Choroid plexus epithelial cell (primary cell): ENCODE measurements at regions not wholly inside any gene's neighbourhood (a gene's known extent, or its start where the extent isn't known, plus 50 kb on each side); places are given as distances from the start of the nearest gene placed in this dataset.

ENCODE experiments used
- DNase-seq: peaks from one replicate; pipeline ENCODE4 v3.0.0-alpha.2; 2010; ENCODE audit warnings: low read depth
- H3K4me3 ChIP-seq: 2 replicates; pipeline ENCODE4 v1.5.1; 2011; ENCODE audit warnings: low read depth, mild to moderate bottlenecking, control low read depth, low read length, moderate library complexity
- TF ChIP-seq, protein P1 (sequence below): conservative IDR thresholded peaks from 2 replicates; pipeline ENCODE4 v1.5.1; 2011; ENCODE audit warnings: low read depth, mild to moderate bottlenecking, control low read depth, inconsistent platforms, low read length, moderate library complexity

- TF ChIP-seq, protein P1, sequence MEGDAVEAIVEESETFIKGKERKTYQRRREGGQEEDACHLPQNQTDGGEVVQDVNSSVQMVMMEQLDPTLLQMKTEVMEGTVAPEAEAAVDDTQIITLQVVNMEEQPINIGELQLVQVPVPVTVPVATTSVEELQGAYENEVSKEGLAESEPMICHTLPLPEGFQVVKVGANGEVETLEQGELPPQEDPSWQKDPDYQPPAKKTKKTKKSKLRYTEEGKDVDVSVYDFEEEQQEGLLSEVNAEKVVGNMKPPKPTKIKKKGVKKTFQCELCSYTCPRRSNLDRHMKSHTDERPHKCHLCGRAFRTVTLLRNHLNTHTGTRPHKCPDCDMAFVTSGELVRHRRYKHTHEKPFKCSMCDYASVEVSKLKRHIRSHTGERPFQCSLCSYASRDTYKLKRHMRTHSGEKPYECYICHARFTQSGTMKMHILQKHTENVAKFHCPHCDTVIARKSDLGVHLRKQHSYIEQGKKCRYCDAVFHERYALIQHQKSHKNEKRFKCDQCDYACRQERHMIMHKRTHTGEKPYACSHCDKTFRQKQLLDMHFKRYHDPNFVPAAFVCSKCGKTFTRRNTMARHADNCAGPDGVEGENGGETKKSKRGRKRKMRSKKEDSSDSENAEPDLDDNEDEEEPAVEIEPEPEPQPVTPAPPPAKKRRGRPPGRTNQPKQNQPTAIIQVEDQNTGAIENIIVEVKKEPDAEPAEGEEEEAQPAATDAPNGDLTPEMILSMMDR: no peak
- no peak overlapping the region for H3K4me3 ChIP-seq
- DNase-seq: peak; percentile 53
Observed at GRCh38 chr6:104558746-104559145, 301.0 kb downstream of the HACE1 start.

GRCh38 chr6:104548297-104548696, 311.4 kb downstream of the HACE1 start:
- TF ChIP-seq, protein P1: no peak
- no peak for DNase-seq
- H3K4me3 ChIP-seq: no peak overlapping the region

DNA sequence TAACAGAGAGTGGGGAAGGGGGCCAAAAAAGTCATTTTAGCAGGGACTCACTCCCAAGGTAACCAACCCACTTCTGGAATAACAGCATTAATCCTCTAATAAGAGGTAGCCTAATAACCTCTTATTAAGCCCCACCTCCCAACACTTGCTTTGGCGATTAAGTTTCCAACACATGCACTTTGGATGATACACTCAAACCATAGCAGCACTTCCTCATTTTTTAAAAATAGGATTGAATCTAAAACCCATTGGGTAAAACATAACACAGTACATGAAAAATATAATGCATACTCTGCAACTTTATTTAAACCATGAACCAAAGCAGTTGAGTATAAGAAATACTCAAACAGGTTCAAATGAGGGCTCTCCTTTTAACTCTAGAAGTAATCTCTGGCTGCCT, 318.3 kb downstream of the HACE1 start:
- H3K4me3 ChIP-seq: no peak overlapping the region
- no peak for DNase-seq
- TF ChIP-seq, protein P1: no peak

- TF ChIP-seq, protein P1: no peak
- DNase-seq: peak; percentile 92
- H3K4me3 ChIP-seq: no peak overlapping the region
Observed at GRCh38 chr6:104540743-104541142, 319.0 kb downstream of the HACE1 start.

GRCh38 chr6:104539173-104539572, 320.5 kb downstream of the HACE1 start:
- no peak for DNase-seq
- TF ChIP-seq, protein P1: no peak

GRCh38 chr6:104537872-104538271, 321.8 kb downstream of the HACE1 start:
- TF ChIP-seq, protein P1: no peak
- DNase-seq: no peak
- H3K4me3 ChIP-seq: no peak overlapping the region

More at GRCh38 chr6:104539173-104539572, 320.5 kb downstream of the HACE1 start:
- no peak overlapping the region for H3K4me3 ChIP-seq

DNA sequence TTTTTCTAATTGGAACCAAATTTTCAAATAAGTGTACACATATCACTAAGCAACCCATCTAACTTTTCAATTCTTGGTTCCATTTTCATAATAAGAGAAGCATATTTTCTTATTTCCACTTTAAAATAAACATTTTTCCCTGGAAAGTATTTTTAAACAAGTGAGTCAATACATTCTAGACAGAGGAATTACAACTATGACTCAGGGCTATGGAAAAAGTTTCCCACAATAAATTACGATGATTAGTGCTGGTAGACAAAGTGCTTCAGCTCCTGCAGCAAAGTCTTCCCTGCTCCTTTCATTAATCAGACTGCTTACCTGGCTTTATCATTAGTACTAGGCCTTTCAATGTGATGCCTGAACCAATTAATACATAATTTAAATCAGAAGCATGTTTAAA, 322.5 kb downstream of the HACE1 start:
- DNase-seq: peak; percentile 75
- TF ChIP-seq, protein P1: no peak
- no peak overlapping the region for H3K4me3 ChIP-seq
